ENCODE measurements at regions not wholly inside any gene's neighbourhood (a gene's known extent, or its start where the extent isn't known, plus 50 kb on each side); places are given as distances from the start of the nearest gene placed in this dataset.
"Not testable (repeated sequence)": the region's sequence is repeated elsewhere in the genome, so short reads cannot be mapped to it uniquely, and the experiment has no call there.

DNA sequence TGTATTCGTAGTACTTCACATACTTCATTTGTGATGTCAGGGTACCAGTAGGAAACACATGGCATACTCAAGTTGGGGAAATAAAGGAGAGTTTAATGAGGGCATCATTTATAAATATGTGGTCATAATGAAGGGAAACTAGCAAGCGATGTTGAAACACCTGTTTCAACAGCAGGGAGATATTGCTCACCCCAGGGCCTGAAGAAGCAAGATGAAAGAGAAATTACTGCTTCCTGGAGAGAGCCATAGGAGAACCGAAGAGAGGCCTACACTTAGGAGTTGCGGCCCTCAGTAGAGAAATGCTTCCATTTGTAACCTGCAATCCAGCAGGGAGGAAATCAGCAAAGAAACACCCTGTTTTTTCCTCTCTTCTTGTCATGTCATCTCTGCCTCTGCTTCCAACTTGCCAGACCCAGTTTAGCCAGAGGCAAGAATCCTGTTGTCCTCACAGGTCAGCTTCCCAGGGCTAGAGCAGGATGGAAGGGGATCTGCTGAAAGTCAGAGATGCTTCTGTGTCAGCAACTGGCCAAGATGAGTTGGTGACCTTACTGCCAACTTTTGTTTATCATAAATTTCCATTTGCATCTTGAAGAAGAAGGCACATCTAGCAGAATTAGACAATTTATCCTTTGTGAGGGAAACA lies 67.6 kb upstream of the TSPAN2 start:
- H3K36me3 ChIP-seq: no peaks in the 10 kb centered on the region
- H3K27me3 ChIP-seq (ENCODE audit: low read depth): no peaks in the 10 kb centered on the region
- no peaks in the 10 kb centered on the region for H3K9me3 ChIP-seq (replicated peaks)
- TF ChIP-seq, protein P1, sequence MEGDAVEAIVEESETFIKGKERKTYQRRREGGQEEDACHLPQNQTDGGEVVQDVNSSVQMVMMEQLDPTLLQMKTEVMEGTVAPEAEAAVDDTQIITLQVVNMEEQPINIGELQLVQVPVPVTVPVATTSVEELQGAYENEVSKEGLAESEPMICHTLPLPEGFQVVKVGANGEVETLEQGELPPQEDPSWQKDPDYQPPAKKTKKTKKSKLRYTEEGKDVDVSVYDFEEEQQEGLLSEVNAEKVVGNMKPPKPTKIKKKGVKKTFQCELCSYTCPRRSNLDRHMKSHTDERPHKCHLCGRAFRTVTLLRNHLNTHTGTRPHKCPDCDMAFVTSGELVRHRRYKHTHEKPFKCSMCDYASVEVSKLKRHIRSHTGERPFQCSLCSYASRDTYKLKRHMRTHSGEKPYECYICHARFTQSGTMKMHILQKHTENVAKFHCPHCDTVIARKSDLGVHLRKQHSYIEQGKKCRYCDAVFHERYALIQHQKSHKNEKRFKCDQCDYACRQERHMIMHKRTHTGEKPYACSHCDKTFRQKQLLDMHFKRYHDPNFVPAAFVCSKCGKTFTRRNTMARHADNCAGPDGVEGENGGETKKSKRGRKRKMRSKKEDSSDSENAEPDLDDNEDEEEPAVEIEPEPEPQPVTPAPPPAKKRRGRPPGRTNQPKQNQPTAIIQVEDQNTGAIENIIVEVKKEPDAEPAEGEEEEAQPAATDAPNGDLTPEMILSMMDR (IDR thresholded peaks at IDR 0.05; ENCODE audit: borderline replicate concordance): no peak
- intact Hi-C loops (cut with micrococcal nuclease): no loop called here
- DNase-seq: no peak
- H3K4me3 ChIP-seq: no peak overlapping the region
- H3K4me1 ChIP-seq: peaks cover 11% of the 10 kb centered on the region
- H3K27ac ChIP-seq (replicated peaks): peak overlapping the region; percentile 25

- TF ChIP-seq, protein P1 (IDR thresholded peaks at IDR 0.05; ENCODE audit: borderline replicate concordance): no peak
- DNase-seq: no peak
- intact Hi-C loops (cut with micrococcal nuclease): no loop called here
- peaks cover 11% of the 10 kb centered on the region for H3K4me1 ChIP-seq
- no peaks in the 10 kb centered on the region for H3K36me3 ChIP-seq
- H3K27me3 ChIP-seq (ENCODE audit: low read depth): no peaks in the 10 kb centered on the region
- H3K4me3 ChIP-seq: no peak overlapping the region
- H3K9me3 ChIP-seq (replicated peaks): no peaks in the 10 kb centered on the region
- no peak overlapping the region for H3K27ac ChIP-seq (replicated peaks)
These were observed 64.8 kb upstream of the TSPAN2 start for GRCh38 chr1:115153966-115154557.

DNA sequence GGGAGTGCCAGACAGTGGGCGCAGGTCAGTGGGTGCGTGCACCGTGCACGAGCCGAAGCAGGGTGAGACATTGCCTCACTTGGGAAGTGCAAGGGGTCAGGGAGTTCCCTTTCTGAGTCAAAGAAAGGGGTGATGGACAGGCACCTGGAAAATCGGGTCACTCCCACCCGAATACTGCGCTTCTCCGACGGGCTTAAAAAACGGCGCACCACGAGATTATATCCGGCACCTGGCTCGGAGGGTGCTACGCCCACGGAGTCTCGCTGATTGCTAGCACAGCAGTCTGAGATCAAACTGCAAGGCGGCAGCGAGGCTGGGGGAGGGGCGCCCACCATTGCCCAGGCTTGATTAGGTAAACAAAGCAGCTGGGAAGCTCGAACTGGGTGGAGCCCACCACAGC lies 58.6 kb upstream of the TSPAN2 start:
- intact Hi-C loops (cut with micrococcal nuclease): loop anchor here (10.0 kb wide), 1 partner anchor 127 kb away; no protein-coding TSS in a partner anchor
- not testable (repeated sequence) for H3K27me3 ChIP-seq (ENCODE audit: low read depth); H3K36me3 ChIP-seq; H3K9me3 ChIP-seq (replicated peaks); H3K4me1 ChIP-seq; DNase-seq; H3K27ac ChIP-seq (replicated peaks)
- peak overlapping the region; percentile 34 for H3K4me3 ChIP-seq

GRCh38 chr1:115145226-115145625 lies 55.9 kb upstream of the TSPAN2 start:
- intact Hi-C loops (cut with micrococcal nuclease): loop anchor here (10.0 kb wide), 1 partner anchor 130 kb away; no protein-coding TSS in a partner anchor
- H3K27ac ChIP-seq (replicated peaks): no peak overlapping the region
- TF ChIP-seq, protein P1 (IDR thresholded peaks at IDR 0.05; ENCODE audit: borderline replicate concordance): no peak
- no peaks in the 10 kb centered on the region for H3K9me3 ChIP-seq (replicated peaks)
- no peak for DNase-seq
- no peak overlapping the region for H3K4me3 ChIP-seq
- H3K27me3 ChIP-seq (ENCODE audit: low read depth): peaks cover 5% of the 10 kb centered on the region
- H3K36me3 ChIP-seq: no peaks in the 10 kb centered on the region
- peaks cover 24% of the 10 kb centered on the region for H3K4me1 ChIP-seq

- TF ChIP-seq, protein P1 (IDR thresholded peaks at IDR 0.05; ENCODE audit: borderline replicate concordance): no peak
- no peak for DNase-seq
- Histone ChIP-seq H3K27ac (replicated peaks) (no peak overlapping the region), H3K36me3 (no peaks in the 10 kb centered on the region), H3K27me3 (ENCODE audit: low read depth) (peaks cover 5% of the 10 kb centered on the region), H3K9me3 (replicated peaks) (no peaks in the 10 kb centered on the region), H3K4me1 (peaks cover 27% of the 10 kb centered on the region), H3K4me3 (no peak overlapping the region)
- intact Hi-C loops (cut with micrococcal nuclease): loop anchor here (5.0 to 10.0 kb wide), 2 partner anchors 131 to 318 kb away; no protein-coding TSS in a partner anchor
These were observed 54.9 kb upstream of the TSPAN2 start for GRCh38 chr1:115144176-115144575.

- TF ChIP-seq, protein P1 (IDR thresholded peaks at IDR 0.05; ENCODE audit: borderline replicate concordance): peak; percentile 50
- H3K36me3 ChIP-seq: no peaks in the 10 kb centered on the region
- H3K9me3 ChIP-seq (replicated peaks): no peaks in the 10 kb centered on the region
- intact Hi-C loops (cut with micrococcal nuclease): loop anchor here (5.0 to 10.0 kb wide), 2 partner anchors 132 to 320 kb away; no protein-coding TSS in a partner anchor
- peaks cover 2% of the 10 kb centered on the region for H3K27me3 ChIP-seq (ENCODE audit: low read depth)
- H3K4me1 ChIP-seq: peaks cover 34% of the 10 kb centered on the region
- peak overlapping the region; percentile 45 for H3K27ac ChIP-seq (replicated peaks)
- peak; percentile 26 for DNase-seq
- no peak overlapping the region for H3K4me3 ChIP-seq
These were observed 53.3 kb upstream of the TSPAN2 start for GRCh38 chr1:115142616-115143015.

All from left ventricle myocardium inferior (tissue), 1 donor.